ENCODE measurements at regions not wholly inside any gene's neighbourhood (a gene's known extent, or its start where the extent isn't known, plus 50 kb on each side); places are given as distances from the start of the nearest gene placed in this dataset.

DNA sequence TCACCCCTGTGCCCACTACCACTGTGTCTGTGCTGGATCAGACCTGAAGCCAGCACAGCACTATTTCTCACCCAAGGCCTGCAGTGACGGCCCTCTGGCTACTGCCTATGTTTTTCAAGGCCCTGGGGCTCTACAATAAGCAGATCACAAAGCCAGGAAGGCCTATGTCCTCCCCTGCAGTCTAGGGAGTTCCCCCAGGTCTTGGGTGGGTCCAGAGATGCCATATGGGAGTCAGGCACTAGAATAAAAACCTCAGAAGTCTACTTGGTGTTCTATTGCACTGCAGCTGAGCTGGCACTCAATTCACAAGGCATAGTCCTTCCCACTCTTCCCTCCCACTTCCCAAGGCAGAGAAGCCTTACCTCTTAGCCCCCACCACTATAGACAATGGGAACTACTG is 107.1 kb downstream of the FBXO4 start:
- no peak for DNase-seq (ENCODE audit: insufficient read length, low spot score, missing footprints)
- H4K20me1 ChIP-seq (ENCODE audit: insufficient read depth, low read length) = no peaks in the 10 kb centered on the region
- no peaks in the 10 kb centered on the region for H3K79me2 ChIP-seq (ENCODE audit: insufficient read depth, low read length)
- no peak overlapping the region for H3K27ac ChIP-seq (ENCODE audit: low read depth, low read length)
- no peaks in the 10 kb centered on the region for H3K9me3 ChIP-seq (ENCODE audit: low read depth, low read length)
- H3K4me1 ChIP-seq (ENCODE audit: insufficient read depth, low read length) = no peaks in the 10 kb centered on the region
- H3K27me3 ChIP-seq (ENCODE audit: insufficient read depth, low read length) = no peaks in the 10 kb centered on the region
- no peak overlapping the region for H2AFZ ChIP-seq (ENCODE audit: low read length)
- no peaks in the 10 kb centered on the region for H3K36me3 ChIP-seq (ENCODE audit: insufficient read depth, low read length)
- no peak overlapping the region for H3K4me2 ChIP-seq (ENCODE audit: insufficient read depth, low read length)
- H3K4me3 ChIP-seq (ENCODE audit: insufficient read depth, low read length) = no peak overlapping the region
- TF ChIP-seq, protein P1, sequence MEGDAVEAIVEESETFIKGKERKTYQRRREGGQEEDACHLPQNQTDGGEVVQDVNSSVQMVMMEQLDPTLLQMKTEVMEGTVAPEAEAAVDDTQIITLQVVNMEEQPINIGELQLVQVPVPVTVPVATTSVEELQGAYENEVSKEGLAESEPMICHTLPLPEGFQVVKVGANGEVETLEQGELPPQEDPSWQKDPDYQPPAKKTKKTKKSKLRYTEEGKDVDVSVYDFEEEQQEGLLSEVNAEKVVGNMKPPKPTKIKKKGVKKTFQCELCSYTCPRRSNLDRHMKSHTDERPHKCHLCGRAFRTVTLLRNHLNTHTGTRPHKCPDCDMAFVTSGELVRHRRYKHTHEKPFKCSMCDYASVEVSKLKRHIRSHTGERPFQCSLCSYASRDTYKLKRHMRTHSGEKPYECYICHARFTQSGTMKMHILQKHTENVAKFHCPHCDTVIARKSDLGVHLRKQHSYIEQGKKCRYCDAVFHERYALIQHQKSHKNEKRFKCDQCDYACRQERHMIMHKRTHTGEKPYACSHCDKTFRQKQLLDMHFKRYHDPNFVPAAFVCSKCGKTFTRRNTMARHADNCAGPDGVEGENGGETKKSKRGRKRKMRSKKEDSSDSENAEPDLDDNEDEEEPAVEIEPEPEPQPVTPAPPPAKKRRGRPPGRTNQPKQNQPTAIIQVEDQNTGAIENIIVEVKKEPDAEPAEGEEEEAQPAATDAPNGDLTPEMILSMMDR (IDR thresholded peaks at IDR 0.05; ENCODE audit: extremely low read depth, low read depth, low read length) = no peak

DNA sequence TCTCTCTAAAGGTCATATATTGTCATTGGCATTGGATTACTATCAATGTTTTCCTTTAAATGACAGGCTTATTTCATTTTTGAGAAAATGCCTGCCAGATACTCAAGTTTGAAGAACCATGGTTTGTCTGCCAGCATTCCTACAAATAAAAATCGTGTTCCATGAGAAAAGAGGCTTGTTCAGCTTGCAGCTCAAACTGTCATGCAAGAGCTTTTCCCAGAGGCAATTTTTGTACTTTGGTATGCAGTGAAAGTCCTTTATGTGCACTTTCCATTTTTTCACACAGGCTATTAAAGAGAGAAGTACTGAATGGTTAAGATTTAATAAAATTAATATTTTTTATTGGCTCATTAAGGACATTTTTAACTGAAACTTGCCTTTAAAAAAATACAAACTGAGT is 110.4 kb downstream of the FBXO4 start:
- Histone ChIP-seq H3K4me1 (ENCODE audit: insufficient read depth, low read length) (no peaks in the 10 kb centered on the region), H3K36me3 (ENCODE audit: insufficient read depth, low read length) (no peaks in the 10 kb centered on the region), H3K9me3 (ENCODE audit: low read depth, low read length) (no peaks in the 10 kb centered on the region), H3K79me2 (ENCODE audit: insufficient read depth, low read length) (no peaks in the 10 kb centered on the region), H2AFZ (ENCODE audit: low read length) (no peak overlapping the region), H3K4me2 (ENCODE audit: insufficient read depth, low read length) (no peak overlapping the region), H3K27me3 (ENCODE audit: insufficient read depth, low read length) (no peaks in the 10 kb centered on the region), H3K4me3 (ENCODE audit: insufficient read depth, low read length) (no peak overlapping the region), H3K27ac (ENCODE audit: low read depth, low read length) (no peak overlapping the region), H4K20me1 (ENCODE audit: insufficient read depth, low read length) (no peaks in the 10 kb centered on the region)
- peak; percentile 29 for DNase-seq (ENCODE audit: insufficient read length, low spot score, missing footprints)
- TF ChIP-seq, protein P1 (IDR thresholded peaks at IDR 0.05; ENCODE audit: extremely low read depth, low read depth, low read length) = no peak

DNA sequence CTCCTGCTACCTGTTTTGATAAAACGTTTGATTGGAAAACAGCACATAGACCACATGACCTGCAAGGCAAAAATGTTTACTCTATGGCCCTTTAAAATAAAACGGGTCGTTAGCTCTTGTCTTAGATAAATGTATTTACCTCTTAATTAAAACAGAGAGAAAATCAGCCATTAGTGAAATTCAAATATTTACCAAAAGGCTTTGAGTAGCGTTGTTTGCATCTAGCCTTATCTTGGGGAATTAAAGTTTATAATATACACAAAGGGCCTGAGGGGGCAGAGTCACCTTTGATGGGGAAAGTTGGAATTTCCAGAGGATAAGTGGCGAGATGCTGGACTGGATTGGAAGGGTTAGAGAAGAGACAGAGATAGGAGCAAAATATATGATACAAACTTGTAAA is 111.3 kb downstream of the FBXO4 start:
- Histone ChIP-seq H3K79me2 (ENCODE audit: insufficient read depth, low read length) (no peaks in the 10 kb centered on the region), H2AFZ (ENCODE audit: low read length) (no peak overlapping the region), H3K27me3 (ENCODE audit: insufficient read depth, low read length) (no peaks in the 10 kb centered on the region), H3K4me1 (ENCODE audit: insufficient read depth, low read length) (no peaks in the 10 kb centered on the region), H4K20me1 (ENCODE audit: insufficient read depth, low read length) (no peaks in the 10 kb centered on the region), H3K4me2 (ENCODE audit: insufficient read depth, low read length) (no peak overlapping the region), H3K27ac (ENCODE audit: low read depth, low read length) (no peak overlapping the region), H3K9me3 (ENCODE audit: low read depth, low read length) (no peaks in the 10 kb centered on the region), H3K36me3 (ENCODE audit: insufficient read depth, low read length) (no peaks in the 10 kb centered on the region), H3K4me3 (ENCODE audit: insufficient read depth, low read length) (no peak overlapping the region)
- DNase-seq (ENCODE audit: insufficient read length, low spot score, missing footprints) = no peak
- TF ChIP-seq, protein P1 (IDR thresholded peaks at IDR 0.05; ENCODE audit: extremely low read depth, low read depth, low read length) = no peak

DNA sequence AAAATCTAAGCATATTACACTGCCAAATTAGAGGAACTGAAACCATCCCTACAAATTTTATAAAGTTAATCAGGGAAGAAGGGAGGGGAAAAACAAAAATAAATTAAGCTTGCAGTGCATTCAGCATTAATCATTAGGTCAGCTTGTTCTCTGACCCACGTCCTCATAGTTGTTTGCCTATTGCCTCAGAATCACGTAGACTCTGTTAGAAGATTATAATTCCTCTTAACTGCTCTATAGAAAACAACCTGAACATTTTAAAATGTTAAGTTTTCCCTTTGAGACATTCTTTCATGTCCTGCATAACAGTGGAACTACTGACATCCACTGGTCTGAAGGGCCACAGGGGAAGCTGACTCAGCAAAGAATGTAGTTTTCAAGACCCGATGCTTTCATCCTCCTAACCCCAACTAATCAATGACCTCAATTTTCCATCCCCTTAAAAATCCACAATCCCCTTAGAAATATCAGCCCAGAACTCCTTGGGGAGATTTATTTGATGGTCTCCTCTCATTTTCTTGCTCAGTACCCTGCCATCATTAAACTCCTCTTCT is 112.4 kb downstream of the FBXO4 start:
- Histone ChIP-seq H2AFZ (ENCODE audit: low read length) (no peak overlapping the region), H3K36me3 (ENCODE audit: insufficient read depth, low read length) (no peaks in the 10 kb centered on the region), H4K20me1 (ENCODE audit: insufficient read depth, low read length) (no peaks in the 10 kb centered on the region), H3K27ac (ENCODE audit: low read depth, low read length) (no peak overlapping the region), H3K4me1 (ENCODE audit: insufficient read depth, low read length) (no peaks in the 10 kb centered on the region), H3K79me2 (ENCODE audit: insufficient read depth, low read length) (no peaks in the 10 kb centered on the region), H3K4me3 (ENCODE audit: insufficient read depth, low read length) (no peak overlapping the region), H3K4me2 (ENCODE audit: insufficient read depth, low read length) (no peak overlapping the region), H3K9me3 (ENCODE audit: low read depth, low read length) (no peaks in the 10 kb centered on the region), H3K27me3 (ENCODE audit: insufficient read depth, low read length) (no peaks in the 10 kb centered on the region)
- DNase-seq (ENCODE audit: insufficient read length, low spot score, missing footprints) = no peak
- TF ChIP-seq, protein P1 (IDR thresholded peaks at IDR 0.05; ENCODE audit: extremely low read depth, low read depth, low read length) = no peak

Measured in osteoblast (primary cell).